ENCODE measurements at regions not wholly inside any gene's neighbourhood (a gene's known extent, or its start where the extent isn't known, plus 50 kb on each side); places are given as distances from the start of the nearest gene placed in this dataset.

DNA sequence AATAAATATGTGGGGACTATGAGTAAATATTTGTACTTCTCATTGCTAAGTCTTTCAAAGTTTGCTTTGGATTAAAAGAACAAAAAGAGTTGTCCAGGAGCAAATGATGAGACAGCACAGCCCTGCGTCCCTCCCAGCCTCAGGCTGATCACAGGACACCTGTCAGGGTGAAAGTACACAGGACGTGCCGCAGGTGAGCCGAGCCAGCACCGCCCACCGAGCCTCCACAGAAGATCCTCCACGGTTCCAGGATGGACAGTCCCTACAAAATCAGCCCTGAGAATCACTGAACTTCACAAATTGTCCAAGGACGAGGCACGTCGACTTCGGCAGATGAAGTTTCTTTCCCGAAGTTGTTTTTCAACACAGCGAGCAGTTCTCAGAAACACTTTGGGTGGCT is 661.5 kb downstream of the BRD1 start:
- TF ChIP-seq RAD21 (IDR thresholded peaks at IDR 0.05; ENCODE audit: low read length) (no peak), POLR2A (IDR thresholded peaks at IDR 0.05; ENCODE audit: low read depth, low read length) (no peak)
- TF ChIP-seq, protein P1, sequence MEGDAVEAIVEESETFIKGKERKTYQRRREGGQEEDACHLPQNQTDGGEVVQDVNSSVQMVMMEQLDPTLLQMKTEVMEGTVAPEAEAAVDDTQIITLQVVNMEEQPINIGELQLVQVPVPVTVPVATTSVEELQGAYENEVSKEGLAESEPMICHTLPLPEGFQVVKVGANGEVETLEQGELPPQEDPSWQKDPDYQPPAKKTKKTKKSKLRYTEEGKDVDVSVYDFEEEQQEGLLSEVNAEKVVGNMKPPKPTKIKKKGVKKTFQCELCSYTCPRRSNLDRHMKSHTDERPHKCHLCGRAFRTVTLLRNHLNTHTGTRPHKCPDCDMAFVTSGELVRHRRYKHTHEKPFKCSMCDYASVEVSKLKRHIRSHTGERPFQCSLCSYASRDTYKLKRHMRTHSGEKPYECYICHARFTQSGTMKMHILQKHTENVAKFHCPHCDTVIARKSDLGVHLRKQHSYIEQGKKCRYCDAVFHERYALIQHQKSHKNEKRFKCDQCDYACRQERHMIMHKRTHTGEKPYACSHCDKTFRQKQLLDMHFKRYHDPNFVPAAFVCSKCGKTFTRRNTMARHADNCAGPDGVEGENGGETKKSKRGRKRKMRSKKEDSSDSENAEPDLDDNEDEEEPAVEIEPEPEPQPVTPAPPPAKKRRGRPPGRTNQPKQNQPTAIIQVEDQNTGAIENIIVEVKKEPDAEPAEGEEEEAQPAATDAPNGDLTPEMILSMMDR (conservative IDR thresholded peaks at IDR 0.05; ENCODE audit: low read depth, low read length), result no peak

Data from IMR-90 (cell line).